AG10803 (cell line): ENCODE measurements at regions not wholly inside any gene's neighbourhood (a gene's known extent, or its start where the extent isn't known, plus 50 kb on each side); places are given as distances from the start of the nearest gene placed in this dataset.

Source experiments
- DNase-seq: peaks from one replicate; pipeline ENCODE4 v3.0.0; 2010; ENCODE audit warnings: low read depth
- H3K4me3 ChIP-seq: 2 replicates; pipeline ENCODE4 v1.5.1; 2011; ENCODE audit warnings: mild to moderate bottlenecking, low read length, control low read depth
- CTCF ChIP-seq: conservative IDR thresholded peaks from 2 replicates; pipeline ENCODE4 v1.5.1; 2011; ENCODE audit warnings: mild to moderate bottlenecking, low read length, control low read depth, inconsistent platforms

DNA sequence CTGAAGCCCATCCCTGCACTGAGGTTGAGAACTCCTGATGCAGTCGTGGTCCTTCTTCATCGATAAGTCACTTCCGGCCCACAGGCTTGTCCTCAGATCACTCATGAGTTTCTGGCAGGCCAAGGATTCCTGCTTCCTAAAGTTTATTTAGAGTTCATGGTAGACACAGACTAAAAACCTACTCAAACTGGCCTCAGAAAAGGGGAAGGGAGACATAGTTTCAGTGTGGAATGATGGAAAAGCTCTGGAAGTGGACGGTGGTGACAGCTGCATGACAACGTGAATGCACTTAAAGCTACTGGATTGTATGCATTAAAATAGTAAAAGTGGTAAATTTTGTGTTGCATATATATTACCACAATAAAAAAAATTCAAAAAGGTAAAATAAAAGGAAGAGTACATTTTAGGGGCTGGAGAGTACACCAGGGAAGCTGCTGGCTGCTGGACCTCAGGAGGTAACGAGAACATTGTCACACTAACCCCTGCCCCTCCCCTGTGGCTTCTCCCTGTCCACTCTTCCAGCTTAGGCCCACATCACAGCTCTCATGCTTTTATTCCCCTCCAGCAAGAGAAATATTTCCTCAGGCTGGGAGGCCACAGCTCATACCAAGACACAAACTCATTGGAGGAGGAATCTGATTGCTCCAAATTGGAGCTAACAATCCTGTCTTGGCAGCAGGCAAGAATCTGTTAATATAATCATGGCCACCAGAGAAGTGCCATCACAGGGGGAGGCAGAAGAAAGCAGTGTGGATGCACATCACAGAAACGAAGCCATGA lies 741.0 kb downstream of the UQCRFS1 start:
- no peak for TF ChIP-seq CTCF
- no peak overlapping the region for H3K4me3 ChIP-seq
- DNase-seq: peak; percentile 47

- H3K4me3 ChIP-seq: no peak overlapping the region
- TF ChIP-seq CTCF: no peak
- DNase-seq: no peak
Observed at GRCh38 chr19:28469544-28469943, 743.4 kb downstream of the UQCRFS1 start.

DNA sequence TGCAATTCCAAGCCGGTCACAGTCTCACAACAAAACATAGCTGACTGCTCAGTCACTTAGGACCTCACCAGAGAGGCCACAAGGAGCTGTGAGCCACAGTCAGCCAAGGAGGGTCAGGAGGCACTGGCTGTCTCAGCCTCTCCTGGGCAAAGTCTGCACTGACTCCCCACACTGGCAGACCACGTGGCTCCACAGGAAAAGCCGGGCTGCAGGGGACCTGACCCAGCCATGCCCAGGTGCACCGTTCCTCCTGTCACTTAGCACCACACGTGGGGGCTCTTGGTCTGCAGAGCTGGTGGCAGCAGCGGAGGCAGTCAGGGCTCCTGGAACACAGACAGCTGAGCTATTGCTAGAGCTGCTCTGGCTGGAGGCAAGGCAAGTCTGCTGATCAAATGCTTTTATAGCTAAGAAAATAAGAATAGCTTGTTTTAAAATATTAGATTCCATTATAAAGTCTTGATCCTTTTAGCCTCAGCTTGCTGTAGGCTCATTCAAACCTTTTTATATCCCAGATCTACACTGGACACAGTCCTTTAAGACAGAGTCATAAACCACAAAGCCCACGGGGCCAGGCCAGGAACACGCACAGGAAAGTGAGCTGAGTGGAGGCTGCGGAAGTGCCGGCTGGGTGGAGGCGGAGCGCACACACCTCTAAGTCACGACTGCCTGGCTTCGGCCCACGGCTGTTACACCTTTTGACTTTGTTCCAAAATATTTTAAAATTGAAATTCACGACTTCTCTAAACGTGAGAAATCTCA lies 744.1 kb downstream of the UQCRFS1 start:
- peak; percentile 49 for DNase-seq
- no peak overlapping the region for H3K4me3 ChIP-seq
- TF ChIP-seq CTCF: no peak

- no peak overlapping the region for H3K4me3 ChIP-seq
- peak; percentile 48 for DNase-seq
- peak; percentile 83 for TF ChIP-seq CTCF
Observed at GRCh38 chr19:28466107-28467045, 746.6 kb downstream of the UQCRFS1 start.

GRCh38 chr19:28465371-28466086 lies 747.4 kb downstream of the UQCRFS1 start:
- no peak for DNase-seq
- no peak for TF ChIP-seq CTCF
- no peak overlapping the region for H3K4me3 ChIP-seq

DNA sequence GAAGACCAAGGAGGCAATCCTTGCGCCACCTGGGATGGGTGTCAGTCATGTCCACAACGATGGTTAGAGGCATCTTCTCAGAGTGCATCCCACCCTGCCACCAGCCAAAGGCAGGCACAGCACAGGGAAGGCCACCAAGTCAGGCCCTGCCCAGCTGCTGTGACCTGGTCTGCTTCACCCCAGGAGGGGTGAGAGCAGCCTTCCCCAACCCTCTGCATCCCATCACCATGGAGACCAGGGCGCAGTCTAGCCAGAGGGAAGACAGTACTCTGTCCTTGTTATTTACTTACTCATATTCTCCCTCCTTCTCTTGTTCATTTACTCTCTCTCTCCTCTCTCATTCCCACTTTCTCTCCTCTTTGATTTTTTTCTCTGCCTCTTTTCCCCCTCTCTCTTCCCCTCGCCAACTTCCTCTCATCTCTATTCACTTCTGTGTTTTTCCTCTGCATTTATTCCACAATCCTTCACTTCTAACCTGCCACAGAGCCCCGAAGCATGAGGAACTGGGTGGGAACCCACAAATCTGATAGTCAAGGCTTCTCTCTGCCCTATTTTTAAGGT lies 749.4 kb downstream of the UQCRFS1 start:
- DNase-seq: no peak
- H3K4me3 ChIP-seq: no peak overlapping the region
- TF ChIP-seq CTCF: no peak
